HG03565 (cell line): ENCODE measurements at regions not wholly inside any gene's neighbourhood (a gene's known extent, or its start where the extent isn't known, plus 50 kb on each side); places are given as distances from the start of the nearest gene placed in this dataset.

Experiments used
- ATAC-seq: cut with Tn5 transposase; IDR thresholded peaks from one replicate; pipeline ENCODE4 v1.9.1; 2021; ENCODE audit warnings: mild to moderate bottlenecking, moderate library complexity; ENCODE audit not compliant: unreplicated experiment

DNA sequence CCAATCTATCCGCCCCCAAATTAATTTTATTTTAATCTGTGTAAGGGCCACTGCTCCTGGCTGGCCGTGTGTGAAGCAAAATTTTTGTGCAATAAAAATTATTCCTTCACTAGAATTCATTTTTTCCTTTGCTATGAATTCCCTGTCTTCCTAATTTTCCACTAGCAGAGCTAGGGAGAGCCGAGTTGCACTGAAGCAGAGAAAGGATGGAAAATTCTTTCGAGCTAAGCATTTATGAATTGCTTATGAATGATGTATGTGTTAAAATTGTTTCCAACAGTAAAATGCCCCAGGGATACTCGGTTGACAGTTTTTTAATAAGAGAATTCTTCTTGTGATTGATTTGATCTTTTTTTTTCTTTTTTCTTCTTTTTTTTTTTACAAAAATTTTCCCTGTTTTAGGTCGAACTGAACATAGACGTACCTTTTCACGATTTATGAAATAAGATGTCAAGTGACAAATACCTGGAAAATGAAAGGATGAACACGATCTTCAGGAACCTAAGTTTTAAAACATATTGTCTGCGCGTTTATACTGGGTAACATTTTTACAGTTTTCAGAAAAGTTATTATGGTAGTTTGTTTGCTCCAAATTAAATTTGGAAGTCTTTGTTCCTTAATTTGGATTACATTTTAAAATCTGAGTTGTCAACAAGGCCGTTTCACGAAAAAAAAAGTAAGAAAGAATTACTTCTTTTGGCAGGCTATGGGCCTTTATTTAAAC is 288.8 kb upstream of the NFE2L3 start:
- ATAC-seq, result no peak

GRCh38 chr7:25863729-25864110 is 288.3 kb upstream of the NFE2L3 start:
- ATAC-seq, result no peak

GRCh38 chr7:25864511-25864910 is 287.5 kb upstream of the NFE2L3 start:
- no peak for ATAC-seq

GRCh38 chr7:25864943-25865751 is 286.9 kb upstream of the NFE2L3 start:
- no peak for ATAC-seq

DNA sequence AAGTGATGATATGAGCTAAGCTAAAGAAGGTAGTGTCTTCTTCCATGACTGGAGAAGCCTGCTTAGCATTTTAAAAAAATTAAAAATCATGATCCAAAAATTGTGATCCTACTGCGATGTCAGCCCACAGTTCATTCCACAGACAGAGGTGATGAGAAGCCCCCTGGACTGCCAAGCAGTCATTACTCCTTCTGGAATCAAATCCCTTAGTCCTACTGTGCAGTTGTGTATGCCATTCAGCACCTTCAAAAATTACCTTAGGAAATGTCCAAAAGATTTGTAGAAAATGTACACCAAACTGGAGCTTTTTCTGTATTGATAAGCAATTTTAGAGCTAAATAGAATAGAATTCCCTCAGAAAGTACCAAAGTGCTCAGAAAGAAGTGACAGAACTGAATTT is 283.5 kb upstream of the NFE2L3 start:
- no peak for ATAC-seq

- no peak for ATAC-seq
Measured at GRCh38 chr7:25870574-25870973, 281.4 kb upstream of the NFE2L3 start.

GRCh38 chr7:25876092-25876491 is 275.9 kb upstream of the NFE2L3 start:
- ATAC-seq, result no peak

GRCh38 chr7:25877802-25878789 is 273.9 kb upstream of the NFE2L3 start:
- no peak for ATAC-seq

- ATAC-seq, result no peak
Measured at GRCh38 chr7:25879799-25880198, 272.2 kb upstream of the NFE2L3 start.

GRCh38 chr7:25881317-25882037 is 270.5 kb upstream of the NFE2L3 start:
- no peak for ATAC-seq

DNA sequence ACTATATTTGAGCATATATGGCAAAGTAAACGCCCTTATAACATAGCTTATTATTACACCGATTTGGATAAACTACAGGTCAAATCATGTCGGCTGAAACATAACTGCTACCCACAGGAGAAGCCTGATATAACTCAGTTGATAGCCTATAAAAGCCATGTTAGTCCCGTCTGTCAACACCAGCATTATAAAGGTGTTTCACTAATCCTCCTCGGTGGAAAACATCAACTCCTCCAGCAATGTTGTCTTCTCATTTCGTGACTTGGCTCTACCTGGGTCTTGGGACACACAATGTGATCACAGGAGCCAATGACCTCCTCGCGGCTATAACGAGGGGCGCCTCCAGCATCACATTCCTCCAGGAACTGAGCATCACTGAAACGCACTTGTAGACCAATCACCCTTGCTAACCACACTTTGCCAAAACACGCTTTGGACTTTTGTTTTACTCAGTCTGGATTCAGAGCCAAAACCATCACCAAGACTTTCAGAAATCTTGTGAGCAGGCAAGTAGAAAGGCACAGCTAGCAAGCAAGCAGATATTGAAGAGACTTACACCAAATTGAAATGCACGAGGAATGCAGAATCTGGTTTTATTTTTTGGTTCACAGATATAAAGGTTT is 269.7 kb upstream of the NFE2L3 start:
- no peak for ATAC-seq

GRCh38 chr7:25884265-25884828 is 267.7 kb upstream of the NFE2L3 start:
- ATAC-seq, result no peak

GRCh38 chr7:25885057-25885576 is 266.9 kb upstream of the NFE2L3 start:
- no peak for ATAC-seq

- ATAC-seq, result no peak
Measured at GRCh38 chr7:25886387-25887240, 265.4 kb upstream of the NFE2L3 start.

DNA sequence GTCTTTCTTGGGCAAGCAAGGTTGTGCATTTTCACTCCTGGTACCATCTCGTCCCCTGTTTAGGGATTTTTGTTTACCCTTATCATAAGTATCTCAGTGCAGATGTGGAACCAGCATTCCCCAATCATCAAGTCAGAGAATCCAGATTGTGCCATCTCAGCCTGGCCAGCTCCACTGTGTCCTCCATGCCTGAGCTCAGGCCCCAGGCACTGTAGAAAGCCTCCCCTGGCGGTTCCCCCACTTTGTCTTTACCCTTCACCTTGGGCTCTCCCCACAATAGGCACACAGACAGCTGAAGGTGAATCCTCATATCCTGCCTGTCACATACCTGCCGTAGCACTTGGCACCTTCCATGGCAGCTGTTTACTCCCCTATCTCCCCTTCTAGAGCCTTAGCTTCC is 264.7 kb upstream of the NFE2L3 start:
- no peak for ATAC-seq

GRCh38 chr7:25887795-25888559 is 264.0 kb upstream of the NFE2L3 start:
- no peak for ATAC-seq

DNA sequence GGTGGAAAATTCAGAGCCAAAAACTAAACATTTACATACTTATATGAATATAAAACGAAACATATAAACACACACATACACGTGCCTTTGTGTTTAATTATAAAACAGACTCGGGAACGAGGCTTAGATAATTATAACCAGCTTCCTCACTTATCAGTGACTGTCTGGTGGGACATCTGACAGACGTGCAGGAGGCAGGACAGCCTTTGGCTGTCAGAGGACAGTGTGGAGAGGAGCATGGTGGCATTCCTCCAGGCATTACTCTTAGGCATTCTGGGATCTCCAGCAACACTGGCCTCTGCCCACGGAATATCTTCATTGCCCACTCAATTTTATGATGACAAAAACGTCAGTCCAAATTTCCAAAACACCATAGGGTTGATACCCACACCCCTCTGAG is 262.2 kb upstream of the NFE2L3 start:
- ATAC-seq, result no peak

DNA sequence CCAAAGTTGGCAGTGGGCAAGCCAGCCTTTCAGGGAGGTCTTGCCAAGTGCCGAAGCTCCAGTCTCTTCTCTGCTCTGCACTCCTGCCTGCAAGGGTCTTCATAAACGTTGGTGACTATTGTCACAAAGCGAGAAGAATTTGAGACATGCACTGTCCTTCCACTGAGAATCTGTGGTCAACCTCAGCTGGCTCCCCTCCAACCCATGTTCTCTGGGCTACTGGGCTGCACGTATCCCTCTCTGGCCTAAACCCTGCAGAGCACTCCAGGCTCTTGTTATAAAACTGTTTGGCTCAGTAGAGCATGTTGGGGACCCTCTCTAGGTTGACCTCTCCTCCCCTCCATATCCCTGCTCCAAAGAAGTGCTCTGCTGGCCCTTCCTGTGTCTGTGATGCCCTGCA is 260.4 kb upstream of the NFE2L3 start:
- ATAC-seq, result no peak
